ENCODE measurements at regions not wholly inside any gene's neighbourhood (a gene's known extent, or its start where the extent isn't known, plus 50 kb on each side); places are given as distances from the start of the nearest gene placed in this dataset.

- TF ChIP-seq CTCF (IDR thresholded peaks at IDR 0.05): no peak
- no peak for TF ChIP-seq POLR2A (IDR thresholded peaks at IDR 0.05)
These were observed 346.6 kb downstream of the FBXO8 start for GRCh38 chr4:173936861-173937260.
